Activated CD4-positive, alpha-beta T cell treated with anti-CD3 and anti-CD28 coated beads, Interleukin-2, amount 50 U/mL, for 4 hours (primary cell): ENCODE measurements at regions not wholly inside any gene's neighbourhood (a gene's known extent, or its start where the extent isn't known, plus 50 kb on each side); places are given as distances from the start of the nearest gene placed in this dataset.

Experiments used
- DNase-seq, 2 experiments: peaks; one replicate each; pipeline ENCODE4 v3.0.0-alpha.2; 2020

- DNase-seq, result no peak
Measured at GRCh38 chr6:6920114-6920986, 187.4 kb upstream of the RREB1 start.

GRCh38 chr6:6920987-6921313 is 186.8 kb upstream of the RREB1 start:
- DNase-seq, result no peak

GRCh38 chr6:6922166-6922565 is 185.6 kb upstream of the RREB1 start:
- no peak for DNase-seq

- no peak for DNase-seq
Measured at GRCh38 chr6:6923605-6924004, 184.2 kb upstream of the RREB1 start.

GRCh38 chr6:6924708-6925107 is 183.1 kb upstream of the RREB1 start:
- no peak for DNase-seq

GRCh38 chr6:6925391-6926164 is 182.2 kb upstream of the RREB1 start:
- DNase-seq, result no peak

GRCh38 chr6:6926856-6927255 is 180.9 kb upstream of the RREB1 start:
- no peak for DNase-seq

GRCh38 chr6:6927521-6928361 is 180.0 kb upstream of the RREB1 start:
- DNase-seq, result no peak

- no peak for DNase-seq
Measured at GRCh38 chr6:6930223-6930880, 177.4 kb upstream of the RREB1 start.

- no peak for DNase-seq
Measured at GRCh38 chr6:6931071-6932025, 176.4 kb upstream of the RREB1 start.

GRCh38 chr6:6932341-6932740 is 175.4 kb upstream of the RREB1 start:
- DNase-seq, result no peak

- no peak for DNase-seq
Measured at GRCh38 chr6:6932968-6933367, 174.8 kb upstream of the RREB1 start.

GRCh38 chr6:6940031-6941025 is 167.4 kb upstream of the RREB1 start:
- DNase-seq, result no peak

GRCh38 chr6:6941201-6941600 is 166.6 kb upstream of the RREB1 start:
- no peak for DNase-seq

- DNase-seq, result no peak
Measured at GRCh38 chr6:6942091-6942490, 165.7 kb upstream of the RREB1 start.

- no peak for DNase-seq
Measured at GRCh38 chr6:6942831-6943230, 164.9 kb upstream of the RREB1 start.

GRCh38 chr6:6943421-6943820 is 164.3 kb upstream of the RREB1 start:
- no peak for DNase-seq

- no peak for DNase-seq
Measured at GRCh38 chr6:6946206-6947155, 161.3 kb upstream of the RREB1 start.
